SK-N-SH (cell line): ENCODE measurements at regions not wholly inside any gene's neighbourhood (a gene's known extent, or its start where the extent isn't known, plus 50 kb on each side); places are given as distances from the start of the nearest gene placed in this dataset.

ENCODE experiments used
- CTCF ChIP-seq: fragments of 200-600 bp; sonication (generic); IDR thresholded peaks from 2 replicates; pipeline ENCODE4 v1.6.1; 2017; ENCODE audit warnings: antibody characterized with exemption, mild to moderate bottlenecking, moderate library complexity
- POLR2AphosphoS5 ChIP-seq: IDR thresholded peaks from 2 replicates; pipeline ENCODE4 v1.6.1; 2012; ENCODE audit warnings: low read depth, low read length
- RFX5 ChIP-seq: IDR thresholded peaks from 2 replicates; pipeline ENCODE4 v1.6.1; 2012; ENCODE audit warnings: mild to moderate bottlenecking, improper control_type of control experiment, low read length

- no peak for TF ChIP-seq POLR2AphosphoS5
- no peak for TF ChIP-seq CTCF
- TF ChIP-seq RFX5, result no peak
Measured at GRCh38 chr4:177099211-177099610, 210.5 kb upstream of the NEIL3 start.
